ENCODE measurements at regions not wholly inside any gene's neighbourhood (a gene's known extent, or its start where the extent isn't known, plus 50 kb on each side); places are given as distances from the start of the nearest gene placed in this dataset.

DNA sequence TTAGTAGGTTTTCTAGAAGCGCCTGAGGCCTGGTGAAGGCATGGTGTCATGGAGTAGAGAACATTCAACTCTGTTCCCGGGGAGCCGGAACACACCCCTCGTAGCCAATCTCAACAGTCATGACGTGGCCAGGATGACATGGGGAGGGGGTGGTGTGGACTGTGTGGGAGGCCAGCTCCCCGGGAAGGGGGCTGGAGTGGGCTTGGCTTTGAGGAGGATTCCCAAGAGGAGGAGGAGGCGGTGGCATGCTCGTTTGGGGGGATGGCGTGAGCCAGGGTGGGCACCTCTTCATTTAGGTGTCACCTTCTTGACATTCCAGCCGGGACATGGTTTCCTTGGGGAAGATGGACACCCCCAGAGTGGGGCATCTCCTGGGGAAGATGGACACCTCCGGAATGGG, 257.5 kb downstream of the SEC14L1 start:
- Histone ChIP-seq H3K36me3 (ENCODE audit: control insufficient read depth in 2 of 4, insufficient read depth in 4 of 4, low read length in 3 of 4) (peaks cover 0 to 6% (median 1%) of the 10 kb centered on the region in 4 experiments; a peak in 3 of 8 replicates), H3K9me3 (ENCODE audit: insufficient read depth in 2 of 2, low read depth in 1 of 2, low read length in 1 of 2) (no peaks in the 10 kb centered on the region), H3K4ac (replicated peaks; ENCODE audit: insufficient read length, low read depth, low read length) (no peak overlapping the region), H3K79me1 (ENCODE audit: low read depth, low read length) (peaks cover 25% of the 10 kb centered on the region), H2BK15ac (ENCODE audit: low read length) (no peak overlapping the region), H4K91ac (replicated peaks; ENCODE audit: insufficient read length, low read length) (no peak overlapping the region), H3K27ac (ENCODE audit: low read depth, low read length) (no peak overlapping the region), H4K20me1 (replicated peaks in 1 of 2; ENCODE audit: control insufficient read depth in 1 of 2, insufficient read depth in 2 of 2, low read length in 2 of 2) (peaks cover 19 to 33% of the 10 kb centered on the region in 2 experiments), H3K4me2 (ENCODE audit: insufficient read depth in 1 of 2, low read depth in 2 of 2, low read length in 2 of 2) (no peak overlapping the region), H3K4me3 (ENCODE audit: extremely low read depth in 1 of 4, insufficient read depth in 2 of 4, low read depth in 3 of 4, low read length in 4 of 4) (no peak overlapping the region), H4K5ac (ENCODE audit: insufficient read length, low read depth, low read length) (no peak overlapping the region), H3K18ac (ENCODE audit: extremely low read depth, low read length) (no peak overlapping the region), H2BK20ac (ENCODE audit: low read length) (no peak overlapping the region), H4K8ac (ENCODE audit: extremely low read depth, insufficient read depth, low read length) (no peak overlapping the region), H3K23me2 (ENCODE audit: low read depth, low read length) (no peaks in the 10 kb centered on the region), H3K23ac (ENCODE audit: insufficient read length) (no peak overlapping the region), H2BK12ac (ENCODE audit: low read depth, low read length) (no peak overlapping the region), H2AFZ (ENCODE audit: low read length) (no peak overlapping the region), H2AK5ac (ENCODE audit: low read depth, low read length) (no peak overlapping the region), H3K56ac (replicated peaks; ENCODE audit: insufficient read length, low read depth, low read length) (no peak overlapping the region), H2BK5ac (ENCODE audit: low read depth, low read length) (no peak overlapping the region), H3K27me3 (replicated peaks in 1 of 4; ENCODE audit: control insufficient read depth in 3 of 4, extremely low read depth in 1 of 4, insufficient read depth in 3 of 4, low read length in 3 of 4) (no peaks in the 10 kb centered on the region), H3K14ac (ENCODE audit: insufficient read length) (no peak overlapping the region), H3K9ac (replicated peaks in 1 of 4; ENCODE audit: extremely low read depth in 1 of 4, low read depth in 3 of 4, low read length in 3 of 4) (no peak overlapping the region), H3K4me1 (replicated peaks in 1 of 4; ENCODE audit: control insufficient read depth in 3 of 4, insufficient read depth in 4 of 4, low read length in 3 of 4) (peaks cover 4 to 16% (median 14%) of the 10 kb centered on the region in 4 experiments), H2BK120ac (replicated peaks; ENCODE audit: low read depth, low read length) (no peak overlapping the region), H3K79me2 (ENCODE audit: control insufficient read depth in 1 of 2, insufficient read depth in 2 of 2, low read length in 2 of 2) (peaks cover 23 to 88% of the 10 kb centered on the region in 2 experiments; a peak in 3 of 4 replicates)
- ChIA-PET CTCF (ENCODE audit: partially characterized antibody) (interaction anchor here (3.9 to 39.2 kb wide), 2 partner anchors 31 to 97 kb away, joined by 18 to 512 read pairs; no protein-coding TSS in a partner anchor), POLR2A (ENCODE audit: partially characterized antibody) (interaction anchor here (1.7 kb wide), 1 partner anchor 9 kb away, joined by 3 read pairs; no protein-coding TSS in a partner anchor)
- WGBS, 2 experiments (ENCODE audit: extremely low coverage in 1 of 2, insufficient coverage in 1 of 2, insufficient read length in 1 of 2, insufficient replicate concordance in 2 of 2, low coverage in 1 of 2, low lambda C conversion rate in 2 of 2, missing lambda C conversion rate in 1 of 2), result 90% methylated on average over 11 of the region's 11 CpGs; no CpG with 5 or more reads in 1 of the 2 experiments
- TF ChIP-seq POLR2A (IDR thresholded peaks at IDR 0.05; ENCODE audit: control extremely low read depth in 1 of 2, low read depth in 2 of 2, low read length in 2 of 2), result no peak
- no peak for TF ChIP-seq NANOG (IDR thresholded peaks at IDR 0.05; ENCODE audit: insufficient read depth, low read depth, low read length, poor library complexity, severe bottlenecking)
- TF ChIP-seq RFX5 (IDR thresholded peaks at IDR 0.05; ENCODE audit: borderline replicate concordance, low read depth, low read length), result no peak
- no peak for TF ChIP-seq FOSL1 (IDR thresholded peaks at IDR 0.05; ENCODE audit: insufficient read depth, low read depth, low read length)
- TF ChIP-seq SP1 (IDR thresholded peaks at IDR 0.05; ENCODE audit: low read depth, low read length), result no peak
- no peak for TF ChIP-seq RBBP5 (IDR thresholded peaks at IDR 0.05; ENCODE audit: borderline replicate concordance, low read depth, low read length)
- TF ChIP-seq TEAD4 (IDR thresholded peaks at IDR 0.05; ENCODE audit: low read depth, low read length), result no peak
- no peak for TF ChIP-seq EGR1 (IDR thresholded peaks at IDR 0.05; ENCODE audit: borderline replicate concordance, low read depth, low read length)
- no peak for TF ChIP-seq EP300 (IDR thresholded peaks at IDR 0.05; ENCODE audit: borderline replicate concordance in 1 of 2, low read depth in 2 of 2, low read length in 2 of 2)
- TF ChIP-seq POLR2AphosphoS5 (IDR thresholded peaks at IDR 0.05; ENCODE audit: low read depth, low read length), result no peak
- TF ChIP-seq BRCA1 (IDR thresholded peaks at IDR 0.05; ENCODE audit: low read depth, low read length), result no peak
- no peak for TF ChIP-seq SRF (IDR thresholded peaks at IDR 0.05; ENCODE audit: low read depth, low read length)
- DNase-seq (ENCODE audit: low read depth in 1 of 2, low spot score in 2 of 2) (no peak), FAIRE-seq (no peak)
